KOPT-K1 (cell line): ENCODE measurements at regions not wholly inside any gene's neighbourhood (a gene's known extent, or its start where the extent isn't known, plus 50 kb on each side); places are given as distances from the start of the nearest gene placed in this dataset.

Source experiments
- H3K27ac ChIP-seq: fragments of 200-600 bp; sonication (generic); 2 replicates; pipeline ENCODE4 v1.5.1; 2016; ENCODE audit warnings: antibody characterized with exemption, mild to moderate bottlenecking, low read depth, low read length; ENCODE audit not compliant: poor library complexity, severe bottlenecking
- H3K36me3 ChIP-seq: fragments of 200-600 bp; sonication (generic); 2 replicates; pipeline ENCODE4 v1.5.1; 2017; ENCODE audit warnings: antibody characterized with exemption, mild to moderate bottlenecking, low read length, moderate library complexity; ENCODE audit not compliant: insufficient read depth
- H3K9me3 ChIP-seq: fragments of 200-600 bp; sonication (generic); 2 replicates; pipeline ENCODE4 v1.5.1; 2017; ENCODE audit warnings: antibody characterized with exemption, low read length, mild to moderate bottlenecking; ENCODE audit not compliant: insufficient read depth, poor library complexity, severe bottlenecking

- no peaks in the 10 kb centered on the region for H3K9me3 ChIP-seq
- no peaks in the 10 kb centered on the region for H3K36me3 ChIP-seq
- no peak overlapping the region for H3K27ac ChIP-seq
These were observed 119.8 kb upstream of the TLE3 start for GRCh38 chr15:70217226-70218160.

GRCh38 chr15:70215951-70216350, 118.2 kb upstream of the TLE3 start:
- Histone ChIP-seq H3K27ac (no peak overlapping the region), H3K9me3 (no peaks in the 10 kb centered on the region), H3K36me3 (no peaks in the 10 kb centered on the region)

- no peaks in the 10 kb centered on the region for H3K9me3 ChIP-seq
- no peak overlapping the region for H3K27ac ChIP-seq
- no peaks in the 10 kb centered on the region for H3K36me3 ChIP-seq
These were observed 117.4 kb upstream of the TLE3 start for GRCh38 chr15:70214941-70215635.

- Histone ChIP-seq H3K36me3 (no peaks in the 10 kb centered on the region), H3K9me3 (no peaks in the 10 kb centered on the region), H3K27ac (no peak overlapping the region)
These were observed 116.6 kb upstream of the TLE3 start for GRCh38 chr15:70214276-70214675.

GRCh38 chr15:70213794-70214193, 116.1 kb upstream of the TLE3 start:
- H3K36me3 ChIP-seq = no peaks in the 10 kb centered on the region
- no peaks in the 10 kb centered on the region for H3K9me3 ChIP-seq
- no peak overlapping the region for H3K27ac ChIP-seq

- Histone ChIP-seq H3K36me3 (no peaks in the 10 kb centered on the region), H3K27ac (no peak overlapping the region), H3K9me3 (no peaks in the 10 kb centered on the region)
These were observed 115.2 kb upstream of the TLE3 start for GRCh38 chr15:70212963-70213315.

- Histone ChIP-seq H3K9me3 (no peaks in the 10 kb centered on the region), H3K27ac (no peak overlapping the region), H3K36me3 (no peaks in the 10 kb centered on the region)
These were observed 114.7 kb upstream of the TLE3 start for GRCh38 chr15:70212286-70212962.

- Histone ChIP-seq H3K27ac (no peak overlapping the region), H3K36me3 (no peaks in the 10 kb centered on the region), H3K9me3 (no peaks in the 10 kb centered on the region)
These were observed 112.8 kb upstream of the TLE3 start for GRCh38 chr15:70210528-70210927.

- H3K36me3 ChIP-seq = no peaks in the 10 kb centered on the region
These were observed 112.4 kb upstream of the TLE3 start for GRCh38 chr15:70210076-70210475.

GRCh38 chr15:70209499-70209898, 111.8 kb upstream of the TLE3 start:
- no peaks in the 10 kb centered on the region for H3K36me3 ChIP-seq
- no peak overlapping the region for H3K27ac ChIP-seq
- H3K9me3 ChIP-seq = no peaks in the 10 kb centered on the region

More at GRCh38 chr15:70210076-70210475, 112.4 kb upstream of the TLE3 start:
- no peak overlapping the region for H3K27ac ChIP-seq
- H3K9me3 ChIP-seq = no peaks in the 10 kb centered on the region

- no peaks in the 10 kb centered on the region for H3K9me3 ChIP-seq
- H3K36me3 ChIP-seq = no peaks in the 10 kb centered on the region
- no peak overlapping the region for H3K27ac ChIP-seq
These were observed 110.6 kb upstream of the TLE3 start for GRCh38 chr15:70208332-70208731.

- H3K27ac ChIP-seq = no peak overlapping the region
- no peaks in the 10 kb centered on the region for H3K36me3 ChIP-seq
- H3K9me3 ChIP-seq = no peaks in the 10 kb centered on the region
These were observed 109.0 kb upstream of the TLE3 start for GRCh38 chr15:70206668-70207067.

GRCh38 chr15:70204652-70205051, 106.9 kb upstream of the TLE3 start:
- no peaks in the 10 kb centered on the region for H3K9me3 ChIP-seq

GRCh38 chr15:70203981-70204560, 106.4 kb upstream of the TLE3 start:
- H3K9me3 ChIP-seq = no peaks in the 10 kb centered on the region
- no peaks in the 10 kb centered on the region for H3K36me3 ChIP-seq
- no peak overlapping the region for H3K27ac ChIP-seq

More at GRCh38 chr15:70204652-70205051, 106.9 kb upstream of the TLE3 start:
- no peak overlapping the region for H3K27ac ChIP-seq
- no peaks in the 10 kb centered on the region for H3K36me3 ChIP-seq

GRCh38 chr15:70202756-70203155, 105.0 kb upstream of the TLE3 start:
- H3K27ac ChIP-seq = no peak overlapping the region
- no peaks in the 10 kb centered on the region for H3K9me3 ChIP-seq
- no peaks in the 10 kb centered on the region for H3K36me3 ChIP-seq
